Omental fat pad (tissue), 3 donors: ENCODE measurements at regions not wholly inside any gene's neighbourhood (a gene's known extent, or its start where the extent isn't known, plus 50 kb on each side); places are given as distances from the start of the nearest gene placed in this dataset.

Experiments used
- ATAC-seq: fragments of 150-250 bp; one replicate; pipeline ENCODE4 v1.9.1; 2016; ENCODE audit warnings: mild to moderate bottlenecking, moderate library complexity; ENCODE audit not compliant: low FRiP score
- DNase-seq: peaks from one replicate; pipeline ENCODE4 v3.0.0-alpha.2; 2019; ENCODE audit warnings: low spot score
- TF ChIP-seq, protein P1 (sequence below), 3 donors: fragments of 450-650 bp; IDR thresholded peaks; one replicate each; pipeline ENCODE4 v1.5.1; 2016 to 2017; ENCODE audit warnings: antibody characterized with exemption in 3 of 3, mild to moderate bottlenecking in 3 of 3, moderate library complexity in 2 of 3

DNA sequence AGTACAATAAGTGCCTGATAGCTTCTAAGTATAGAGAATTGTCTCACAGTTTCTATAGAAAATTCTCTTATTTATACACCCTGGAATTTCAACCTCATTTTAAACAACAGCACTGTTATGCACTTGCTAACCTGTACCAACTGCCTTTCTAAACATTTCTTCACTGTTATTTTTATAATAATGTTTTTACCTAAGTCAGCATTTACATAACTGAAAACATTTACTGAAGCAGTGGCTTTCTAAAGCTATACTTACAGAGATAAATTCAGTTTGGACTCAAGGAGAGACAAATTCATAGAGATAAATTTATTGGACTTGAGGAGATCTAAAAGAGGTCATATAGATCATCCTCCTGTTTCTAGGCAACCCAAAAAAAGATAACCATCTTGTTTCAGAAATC is 686.6 kb upstream of the FAT3 start:
- no peak for DNase-seq
- TF ChIP-seq, protein P1, sequence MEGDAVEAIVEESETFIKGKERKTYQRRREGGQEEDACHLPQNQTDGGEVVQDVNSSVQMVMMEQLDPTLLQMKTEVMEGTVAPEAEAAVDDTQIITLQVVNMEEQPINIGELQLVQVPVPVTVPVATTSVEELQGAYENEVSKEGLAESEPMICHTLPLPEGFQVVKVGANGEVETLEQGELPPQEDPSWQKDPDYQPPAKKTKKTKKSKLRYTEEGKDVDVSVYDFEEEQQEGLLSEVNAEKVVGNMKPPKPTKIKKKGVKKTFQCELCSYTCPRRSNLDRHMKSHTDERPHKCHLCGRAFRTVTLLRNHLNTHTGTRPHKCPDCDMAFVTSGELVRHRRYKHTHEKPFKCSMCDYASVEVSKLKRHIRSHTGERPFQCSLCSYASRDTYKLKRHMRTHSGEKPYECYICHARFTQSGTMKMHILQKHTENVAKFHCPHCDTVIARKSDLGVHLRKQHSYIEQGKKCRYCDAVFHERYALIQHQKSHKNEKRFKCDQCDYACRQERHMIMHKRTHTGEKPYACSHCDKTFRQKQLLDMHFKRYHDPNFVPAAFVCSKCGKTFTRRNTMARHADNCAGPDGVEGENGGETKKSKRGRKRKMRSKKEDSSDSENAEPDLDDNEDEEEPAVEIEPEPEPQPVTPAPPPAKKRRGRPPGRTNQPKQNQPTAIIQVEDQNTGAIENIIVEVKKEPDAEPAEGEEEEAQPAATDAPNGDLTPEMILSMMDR (IDR thresholded peaks at IDR 0.05): no peak

DNA sequence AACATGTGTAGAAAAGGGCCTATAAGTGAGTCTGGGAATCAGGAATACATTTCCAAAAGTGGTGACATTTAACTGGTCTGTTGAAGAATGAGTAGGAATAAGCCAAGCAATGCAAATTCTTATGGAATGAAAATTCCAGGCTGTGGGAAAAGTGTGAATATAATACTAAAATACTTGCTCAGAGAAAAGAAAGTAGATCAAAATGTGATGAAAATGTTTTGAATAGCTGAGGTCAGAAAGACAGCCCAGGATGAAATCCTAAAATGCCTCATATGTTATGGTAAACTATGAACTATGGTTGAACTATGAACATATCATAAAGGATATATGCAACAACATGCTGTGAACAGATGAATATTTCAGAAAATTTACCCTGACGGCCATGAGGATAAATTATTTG is 688.3 kb upstream of the FAT3 start:
- ATAC-seq (no peak), DNase-seq (no peak)
- TF ChIP-seq, protein P1 (IDR thresholded peaks at IDR 0.05): no peak

More for the DNA sequence above, 686.6 kb upstream of the FAT3 start:
- no peak for ATAC-seq

DNA sequence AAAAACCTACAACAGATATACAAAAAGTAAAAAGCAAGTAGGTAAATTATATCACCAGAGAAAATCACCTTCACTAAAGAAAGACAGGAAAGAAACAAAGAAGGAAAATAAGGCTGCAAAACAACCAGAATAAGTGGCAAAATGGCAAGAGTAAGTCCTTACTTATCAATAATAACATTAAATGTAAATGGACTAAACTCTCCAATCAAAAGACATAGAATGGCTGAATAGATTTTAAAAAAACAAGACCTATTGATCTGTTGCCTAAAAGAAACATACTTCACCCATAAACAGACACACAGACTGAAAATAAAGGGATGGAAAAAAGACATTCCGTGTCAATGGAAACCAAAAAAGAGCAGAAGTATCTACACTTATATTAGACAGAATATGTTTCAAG is 695.7 kb upstream of the FAT3 start:
- TF ChIP-seq, protein P1 (IDR thresholded peaks at IDR 0.05): no peak
- no peak for DNase-seq
- ATAC-seq: no peak

DNA sequence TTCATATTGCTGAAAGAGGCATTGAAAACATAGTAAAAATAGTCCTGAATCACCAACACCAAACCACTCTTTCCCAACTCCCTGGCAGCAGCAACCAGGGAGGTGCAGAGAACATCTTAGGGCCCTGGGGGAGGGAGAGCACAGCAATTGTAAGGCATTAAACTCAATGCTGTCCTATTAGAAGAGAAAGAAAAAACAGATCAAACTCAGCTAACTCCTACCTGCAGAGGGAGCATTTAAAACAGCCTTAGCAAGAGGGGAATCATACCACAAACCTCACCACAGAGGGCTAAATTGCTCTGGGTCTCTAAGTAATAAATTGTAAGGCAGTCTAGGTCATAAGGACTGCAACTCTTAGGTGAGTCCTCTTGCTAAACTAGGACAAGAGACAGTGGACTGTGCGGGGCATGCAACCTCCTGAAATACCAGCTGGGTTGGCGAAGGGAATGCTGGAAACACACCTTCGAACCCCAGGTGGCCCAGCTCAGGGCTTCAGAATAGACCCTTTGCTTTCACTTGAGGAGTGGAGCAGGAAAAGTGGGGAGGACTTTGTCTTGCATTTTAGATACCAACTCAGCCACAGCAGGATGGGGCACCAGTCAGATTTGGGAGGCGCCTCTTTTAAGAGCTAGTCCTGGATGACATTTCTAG is 697.1 kb upstream of the FAT3 start:
- DNase-seq (no peak), ATAC-seq (no peak)
- TF ChIP-seq, protein P1 (IDR thresholded peaks at IDR 0.05): no peak

DNA sequence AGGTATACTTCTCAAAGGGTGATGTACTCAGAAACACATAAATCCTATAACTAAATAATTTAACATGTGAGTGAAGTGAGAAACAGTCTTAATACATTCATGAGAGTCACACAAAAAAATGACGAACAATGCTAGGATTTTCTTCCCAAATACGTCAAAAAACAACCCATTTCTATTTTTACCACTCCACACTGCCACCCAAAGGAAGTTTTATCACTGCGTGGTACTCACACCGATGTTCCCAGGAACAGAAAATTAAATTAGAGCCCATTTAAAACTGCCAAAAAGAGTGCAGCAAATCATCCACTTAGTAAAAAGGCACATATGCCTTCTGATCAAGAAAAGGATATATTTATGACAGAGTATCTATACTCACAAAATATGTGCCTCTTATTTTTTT is 710.9 kb upstream of the FAT3 start:
- TF ChIP-seq, protein P1 (IDR thresholded peaks at IDR 0.05): no peak
- DNase-seq: no peak
- ATAC-seq: no peak

DNA sequence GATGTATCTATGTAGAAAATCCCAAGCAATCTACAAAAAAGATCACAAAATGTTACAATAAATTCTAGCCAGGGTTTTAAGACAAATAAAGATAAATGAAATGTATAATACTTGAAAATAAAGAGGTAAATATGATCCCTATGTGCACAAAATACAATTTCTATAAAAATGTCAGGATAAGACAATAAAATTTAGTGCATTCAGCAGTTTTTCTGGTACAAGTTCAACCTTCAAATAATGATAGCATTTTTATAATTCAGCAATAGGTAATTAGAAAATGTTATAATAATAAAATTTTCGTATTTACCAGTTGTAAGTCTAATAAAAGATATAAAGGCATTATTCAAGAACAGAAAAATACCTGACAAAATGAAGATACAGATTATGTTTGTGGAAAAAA is 726.8 kb upstream of the FAT3 start:
- TF ChIP-seq, protein P1 (IDR thresholded peaks at IDR 0.05): no peak
- DNase-seq (no peak), ATAC-seq (no peak)

DNA sequence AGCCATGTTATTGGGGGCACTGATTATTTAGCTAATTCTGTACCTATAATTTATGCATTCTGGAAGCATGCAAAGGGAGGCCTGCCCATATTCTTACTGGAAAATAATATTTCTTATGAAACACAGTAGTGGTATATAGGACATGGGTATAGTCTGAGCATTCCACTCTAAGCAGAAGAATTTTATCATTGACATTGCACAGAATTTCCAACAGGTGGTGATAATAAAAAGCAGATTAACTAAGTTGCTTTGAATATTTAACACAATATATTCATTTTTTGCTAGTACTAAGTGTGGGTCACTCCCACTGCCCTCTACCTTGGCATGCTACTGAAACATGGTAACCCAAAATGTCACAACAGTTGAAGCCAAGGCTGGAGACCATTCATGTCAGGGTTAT is 728.8 kb upstream of the FAT3 start:
- no peak for DNase-seq
- TF ChIP-seq, protein P1 (IDR thresholded peaks at IDR 0.05): no peak
- no peak for ATAC-seq
